Activated CD8-positive, alpha-beta memory T cell treated with anti-CD3 and anti-CD28 coated beads for 36 hours (primary cell): ENCODE measurements at regions not wholly inside any gene's neighbourhood (a gene's known extent, or its start where the extent isn't known, plus 50 kb on each side); places are given as distances from the start of the nearest gene placed in this dataset.
"Not testable (repeated sequence)": the region's sequence is repeated elsewhere in the genome, so short reads cannot be mapped to it uniquely, and the experiment has no call there.

Experiments used
- CTCF ChIA-PET: fragments of 350-600 bp; sonication (Branson Sonifier 250); formaldehyde crosslinking; loops from one replicate; lab custom pipeline; 2021; ENCODE audit warnings: antibody characterized with exemption; lab: Charles Lee
- POLR2A ChIA-PET: fragments of 350-600 bp; sonication (Branson Sonifier 250); formaldehyde crosslinking; loops from one replicate; lab custom pipeline; 2021; ENCODE audit warnings: antibody characterized with exemption; lab: Charles Lee

- POLR2A ChIA-PET: not testable (repeated sequence)
- CTCF ChIA-PET: interaction anchor here (0.8 kb wide), 1 partner anchor 62 kb away, joined by 3 read pairs; no protein-coding TSS in a partner anchor
These were observed 144.6 kb upstream of the DUSP22 start for GRCh38 chr6:147651-148050.

GRCh38 chr6:148051-148984 is 144.0 kb upstream of the DUSP22 start:
- CTCF ChIA-PET: interaction anchor here (0.7 to 0.8 kb wide), 3 partner anchors 10 to 62 kb away, joined by 3 to 4 read pairs (median 3); no protein-coding TSS in a partner anchor
- POLR2A ChIA-PET: not testable (repeated sequence)

DNA sequence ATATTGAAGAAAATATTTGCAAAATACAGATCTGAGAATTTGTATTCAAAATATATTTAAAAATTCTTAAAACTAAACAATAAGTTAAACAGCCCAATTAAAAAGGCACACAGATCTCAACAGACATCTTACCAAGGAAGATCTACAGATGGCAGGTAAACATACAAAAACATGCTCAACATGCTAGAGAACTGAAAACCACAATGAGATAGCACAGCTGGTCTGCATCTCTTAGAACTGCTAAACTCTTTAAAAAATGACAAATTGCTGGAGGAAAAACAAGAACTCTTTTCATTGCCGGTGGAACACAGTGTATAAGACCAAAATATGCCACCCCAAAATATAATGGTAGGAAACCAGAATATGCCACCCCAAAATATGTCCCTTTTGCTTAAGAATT is 142.1 kb upstream of the DUSP22 start:
- CTCF ChIA-PET, POLR2A ChIA-PET: not testable (repeated sequence)

GRCh38 chr6:152436-152835 is 139.9 kb upstream of the DUSP22 start:
- CTCF ChIA-PET, POLR2A ChIA-PET: not testable (repeated sequence)

GRCh38 chr6:153026-153425 is 139.3 kb upstream of the DUSP22 start:
- POLR2A ChIA-PET, CTCF ChIA-PET: not testable (repeated sequence)

- CTCF ChIA-PET, POLR2A ChIA-PET: not testable (repeated sequence)
These were observed 138.4 kb upstream of the DUSP22 start for GRCh38 chr6:153867-154266.

- POLR2A ChIA-PET: not testable (repeated sequence)
- CTCF ChIA-PET: interaction anchor here (0.7 kb wide), 1 partner anchor 1242 kb away, joined by 3 read pairs; no protein-coding TSS in a partner anchor
These were observed 137.8 kb upstream of the DUSP22 start for GRCh38 chr6:154321-155092.

GRCh38 chr6:156010-156409 is 136.3 kb upstream of the DUSP22 start:
- ChIA-PET CTCF (interaction anchor here (1.2 kb wide), 1 partner anchor 100 kb away, joined by 3 read pairs; no protein-coding TSS in a partner anchor), POLR2A (no interaction called here)

DNA sequence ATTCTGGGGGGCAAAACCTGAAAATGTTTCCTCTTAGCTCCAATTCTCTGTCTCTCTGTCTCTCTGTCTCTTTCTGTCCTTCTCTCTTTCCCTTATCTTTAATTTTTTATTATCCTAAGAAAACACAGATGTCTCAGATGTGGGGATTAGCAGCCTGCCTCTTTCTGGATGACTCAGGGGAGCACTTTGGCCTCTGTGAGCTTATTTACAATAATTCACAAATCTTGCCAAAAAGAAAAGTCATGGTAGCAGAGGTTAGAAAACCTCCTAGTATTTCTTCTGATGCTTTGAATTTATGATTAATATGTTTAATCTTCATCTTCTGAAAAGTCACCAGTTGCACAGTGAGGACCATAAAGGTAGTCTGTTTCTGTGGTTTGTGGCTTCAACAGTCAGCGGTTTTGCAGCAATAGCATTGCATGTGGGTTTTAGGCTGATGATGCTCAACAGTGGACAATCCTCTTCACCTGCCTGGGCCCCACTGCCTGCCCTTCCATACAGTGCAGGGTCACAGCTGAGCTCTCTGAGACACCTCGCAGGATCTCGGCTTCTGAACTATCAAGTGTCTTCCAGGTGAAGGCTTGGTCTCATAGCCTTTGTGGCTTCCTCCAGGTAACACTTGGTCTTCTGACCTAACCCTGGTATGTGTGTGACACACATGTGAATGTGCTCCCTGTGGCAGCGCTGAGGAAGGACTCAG is 135.7 kb upstream of the DUSP22 start:
- CTCF ChIA-PET: interaction anchor here (1.2 kb wide), 1 partner anchor 99 kb away, joined by 3 read pairs; no protein-coding TSS in a partner anchor
- POLR2A ChIA-PET: not testable (repeated sequence)

GRCh38 chr6:157176-157575 is 135.1 kb upstream of the DUSP22 start:
- POLR2A ChIA-PET: not testable (repeated sequence)
- CTCF ChIA-PET: interaction anchor here (1.4 kb wide), 1 partner anchor 9 kb away, joined by 4 read pairs; no protein-coding TSS in a partner anchor

DNA sequence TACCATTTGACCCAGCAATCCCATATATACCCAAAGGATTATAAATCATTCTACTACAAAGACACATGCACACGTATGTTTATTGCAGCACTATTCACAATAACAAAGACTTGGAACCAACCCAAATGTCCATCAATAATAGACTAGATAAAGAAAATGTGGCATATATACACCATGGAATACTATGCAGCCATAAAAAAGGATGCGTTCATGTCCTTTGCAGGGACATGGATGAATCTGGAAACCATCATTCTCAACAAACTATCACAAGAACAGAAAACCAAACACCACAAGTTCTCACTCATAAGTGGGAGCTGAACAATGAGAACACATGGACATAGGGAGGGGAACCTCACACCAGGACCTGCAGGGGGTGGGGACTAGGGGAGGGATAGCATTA is 130.6 kb upstream of the DUSP22 start:
- POLR2A ChIA-PET, CTCF ChIA-PET: not testable (repeated sequence)

DNA sequence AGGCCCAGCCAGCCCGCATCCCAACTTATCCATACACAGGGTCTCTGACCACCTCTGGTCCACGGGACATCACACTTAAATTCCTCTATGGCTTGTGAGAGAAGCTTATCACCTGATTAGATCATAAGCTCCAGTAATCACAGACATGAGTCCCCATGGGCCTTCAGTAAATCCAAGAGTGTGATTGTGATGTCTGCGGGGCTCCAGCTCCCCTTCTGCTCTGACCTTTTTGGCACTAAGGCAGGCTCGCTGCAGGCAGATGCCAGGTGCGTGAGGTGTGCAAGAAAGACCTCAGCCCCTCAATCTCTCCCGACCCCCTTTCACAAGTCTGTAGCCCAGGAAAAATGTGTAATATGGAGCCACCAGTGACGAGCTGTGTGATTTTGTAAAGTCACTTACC is 127.6 kb upstream of the DUSP22 start:
- POLR2A ChIA-PET: no interaction called here
- CTCF ChIA-PET: no interaction called here

DNA sequence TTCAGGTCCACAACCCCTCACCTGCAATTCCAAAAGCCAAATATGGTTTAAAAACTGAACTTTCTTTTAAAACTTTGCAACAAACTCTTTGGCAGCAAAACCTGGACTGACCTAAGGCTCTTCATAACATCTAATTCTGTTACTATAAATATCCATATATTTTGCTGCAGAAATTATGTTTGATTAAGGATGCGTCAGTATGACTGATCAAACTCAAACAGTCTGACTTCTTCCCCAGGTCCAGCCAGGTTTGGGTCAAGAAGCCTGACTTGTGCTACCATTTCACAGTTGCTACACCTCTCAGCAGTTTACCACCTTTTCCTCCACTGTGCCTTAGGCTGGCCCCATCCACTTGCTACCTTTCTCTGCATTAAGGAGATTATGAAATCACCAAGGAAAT is 127.0 kb upstream of the DUSP22 start:
- CTCF ChIA-PET: no interaction called here
- POLR2A ChIA-PET: no interaction called here

DNA sequence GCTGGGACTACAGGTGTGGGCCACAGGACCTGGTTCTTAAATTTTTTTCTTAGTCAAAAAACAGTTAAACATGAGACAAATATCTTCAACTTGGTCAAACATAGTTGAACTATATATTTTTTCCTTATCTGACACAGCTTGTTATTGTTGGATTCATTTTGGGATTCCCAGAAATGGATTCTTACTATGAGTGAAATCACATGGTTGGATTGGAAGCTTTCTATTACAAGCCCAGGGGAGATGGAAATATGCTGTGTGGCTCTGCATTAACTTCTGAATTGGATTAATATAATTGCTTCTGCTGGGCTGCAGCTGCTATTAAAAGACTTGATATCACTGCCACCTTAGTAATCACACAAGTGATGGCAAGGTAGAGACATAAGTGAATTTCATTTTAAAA is 126.4 kb upstream of the DUSP22 start:
- CTCF ChIA-PET: no interaction called here
- POLR2A ChIA-PET: no interaction called here

DNA sequence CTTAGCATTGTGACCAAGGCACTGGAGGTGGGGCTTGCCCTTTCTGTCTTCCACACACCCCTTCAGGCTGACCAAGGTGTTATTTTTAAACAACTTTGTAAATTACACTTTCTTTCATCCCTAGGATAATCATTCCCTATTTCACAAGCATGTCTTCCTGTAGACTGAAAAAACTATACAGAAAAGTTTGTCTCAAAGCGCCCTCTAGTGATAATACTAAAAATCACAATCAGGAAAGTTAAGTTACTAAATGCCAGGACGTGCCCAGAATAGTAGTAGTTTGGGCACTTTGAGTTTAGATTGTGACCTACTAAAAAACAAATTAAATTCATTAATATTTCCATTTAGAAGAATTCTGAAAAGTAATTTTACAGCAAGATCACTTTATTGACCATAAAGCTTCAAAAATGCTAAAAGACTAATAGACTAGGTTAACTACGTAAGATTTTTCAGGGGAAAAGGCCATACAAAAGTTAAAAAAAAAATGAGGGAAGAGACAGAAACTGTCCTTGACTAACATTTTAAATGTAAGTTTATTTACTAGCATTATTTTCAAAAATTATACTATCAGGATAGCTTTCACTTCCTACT is 123.3 kb upstream of the DUSP22 start:
- CTCF ChIA-PET: interaction anchor here (0.6 to 2.8 kb wide), 4 partner anchors 10 to 1968 kb away, joined by 3 to 10 read pairs (median 3); no protein-coding TSS in a partner anchor
- POLR2A ChIA-PET: interaction anchor here (0.6 kb wide), 1 partner anchor 13 kb away, joined by 7 read pairs; no protein-coding TSS in a partner anchor

GRCh38 chr6:174036-174435 is 118.3 kb upstream of the DUSP22 start:
- ChIA-PET POLR2A (interaction anchor here (0.6 kb wide), 1 partner anchor 179 kb away, joined by 3 read pairs; no protein-coding TSS in a partner anchor), CTCF (no interaction called here)

DNA sequence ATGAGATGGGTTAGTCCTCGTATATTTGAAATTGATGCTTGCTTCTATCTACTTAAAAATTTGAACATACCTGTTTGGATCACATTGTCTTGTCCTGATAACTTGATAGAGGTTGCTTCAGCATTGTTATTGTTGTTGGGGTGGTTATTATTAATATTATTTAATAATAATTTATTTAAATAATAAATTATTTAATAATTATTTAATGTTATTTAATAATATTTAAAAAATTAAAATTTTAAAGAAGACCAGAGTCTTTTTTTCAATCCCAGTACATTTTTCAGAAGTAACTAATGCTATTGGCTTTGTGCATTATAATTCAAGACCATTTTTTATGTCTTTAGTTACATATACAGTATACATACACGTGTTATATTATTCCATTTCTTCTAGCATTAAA is 116.6 kb upstream of the DUSP22 start:
- CTCF ChIA-PET: no interaction called here
- POLR2A ChIA-PET: no interaction called here

- ChIA-PET POLR2A (no interaction called here), CTCF (no interaction called here)
These were observed 115.5 kb upstream of the DUSP22 start for GRCh38 chr6:176766-177165.

- CTCF ChIA-PET: interaction anchor here (0.6 kb wide), 1 partner anchor 55 kb away, joined by 5 read pairs; no protein-coding TSS in a partner anchor
- POLR2A ChIA-PET: no interaction called here
These were observed 114.2 kb upstream of the DUSP22 start for GRCh38 chr6:178119-178518.
